ENCODE measurements at regions not wholly inside any gene's neighbourhood (a gene's known extent, or its start where the extent isn't known, plus 50 kb on each side); places are given as distances from the start of the nearest gene placed in this dataset.

DNA sequence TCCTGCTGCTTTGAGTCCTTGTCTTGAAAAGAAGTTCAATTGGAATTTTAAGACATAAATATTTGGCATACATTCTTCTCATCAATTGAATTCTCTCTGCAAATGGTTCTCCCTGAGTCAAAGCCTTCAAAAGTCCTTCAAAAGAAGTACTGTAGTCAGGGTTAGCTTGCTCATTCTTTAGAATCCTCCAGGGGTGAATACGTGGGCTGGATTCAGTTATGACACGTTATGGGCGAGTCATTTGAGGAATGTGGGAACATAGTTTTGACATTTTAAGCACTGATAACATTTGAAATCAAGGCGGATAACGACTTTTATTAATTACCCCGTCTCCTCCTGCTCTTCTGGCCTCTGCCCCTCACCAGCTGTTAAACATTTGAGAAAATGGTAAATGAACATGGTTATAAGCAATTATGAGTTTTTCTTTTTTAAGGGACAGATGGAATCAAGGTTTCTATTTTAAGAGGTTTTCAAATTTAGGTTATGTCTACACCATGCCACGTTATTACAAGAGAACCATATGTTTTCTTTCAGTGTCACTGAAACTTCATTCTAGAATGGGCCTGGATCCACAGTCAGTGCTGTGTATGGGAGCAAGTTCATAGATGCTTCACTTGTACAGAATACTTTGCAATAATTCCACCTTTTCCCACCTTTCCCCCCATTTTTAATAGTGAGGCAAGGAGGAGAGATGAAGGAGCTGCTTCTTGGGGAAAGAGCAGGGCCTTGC, 273.1 kb downstream of the TSN start:
- Histone ChIP-seq H3K79me1 (ENCODE audit: low read depth, low read length) (no peaks in the 10 kb centered on the region), H2AK5ac (ENCODE audit: low read depth, low read length) (no peak overlapping the region), H2BK12ac (ENCODE audit: low read depth, low read length) (no peak overlapping the region), H3K9ac (replicated peaks in 1 of 4; ENCODE audit: extremely low read depth in 1 of 4, low read depth in 3 of 4, low read length in 3 of 4) (no peak overlapping the region), H3K36me3 (ENCODE audit: control insufficient read depth in 2 of 4, insufficient read depth in 4 of 4, low read length in 3 of 4) (no peaks in the 10 kb centered on the region), H4K20me1 (replicated peaks in 1 of 2; ENCODE audit: control insufficient read depth in 1 of 2, insufficient read depth in 2 of 2, low read length in 2 of 2) (no peaks in the 10 kb centered on the region), H3K23ac (ENCODE audit: insufficient read length) (no peak overlapping the region), H4K8ac (ENCODE audit: extremely low read depth, insufficient read depth, low read length) (no peak overlapping the region), H2AFZ (ENCODE audit: low read length) (no peak overlapping the region), H2BK20ac (ENCODE audit: low read length) (no peak overlapping the region), H3K4me2 (ENCODE audit: insufficient read depth in 1 of 2, low read depth in 2 of 2, low read length in 2 of 2) (no peak overlapping the region), H3K27ac (ENCODE audit: low read depth, low read length) (no peak overlapping the region), H3K14ac (ENCODE audit: insufficient read length) (no peak overlapping the region), H3K4ac (replicated peaks; ENCODE audit: insufficient read length, low read depth, low read length) (no peak overlapping the region), H3K4me1 (replicated peaks in 1 of 4; ENCODE audit: control insufficient read depth in 3 of 4, insufficient read depth in 4 of 4, low read length in 3 of 4) (peaks cover 2 to 10% (median 6%) of the 10 kb centered on the region in 4 experiments; a peak in 5 of 7 replicates), H3K56ac (replicated peaks; ENCODE audit: insufficient read length, low read depth, low read length) (no peak overlapping the region), H2BK15ac (ENCODE audit: low read length) (no peak overlapping the region), H3K27me3 (replicated peaks in 1 of 4; ENCODE audit: control insufficient read depth in 3 of 4, extremely low read depth in 1 of 4, insufficient read depth in 3 of 4, low read length in 3 of 4) (no peaks in the 10 kb centered on the region), H4K5ac (ENCODE audit: insufficient read length, low read depth, low read length) (no peak overlapping the region), H4K91ac (replicated peaks; ENCODE audit: insufficient read length, low read length) (no peak overlapping the region), H3K18ac (ENCODE audit: extremely low read depth, low read length) (no peak overlapping the region), H3K9me3 (ENCODE audit: insufficient read depth in 2 of 2, low read depth in 1 of 2, low read length in 1 of 2) (no peaks in the 10 kb centered on the region), H3K79me2 (ENCODE audit: control insufficient read depth in 1 of 2, insufficient read depth in 2 of 2, low read length in 2 of 2) (no peaks in the 10 kb centered on the region), H2BK120ac (replicated peaks; ENCODE audit: low read depth, low read length) (no peak overlapping the region), H3K23me2 (ENCODE audit: low read depth, low read length) (no peaks in the 10 kb centered on the region), H3K4me3 (ENCODE audit: extremely low read depth in 1 of 4, insufficient read depth in 2 of 4, low read depth in 3 of 4, low read length in 4 of 4) (no peak overlapping the region), H2BK5ac (ENCODE audit: low read depth, low read length) (no peak overlapping the region)
- DNase-seq (ENCODE audit: low read depth in 1 of 2, low spot score in 2 of 2) = no peak
- POLR2A ChIA-PET (ENCODE audit: partially characterized antibody) = no interaction called here
- CTCF ChIA-PET (ENCODE audit: partially characterized antibody) = no interaction called here
- FAIRE-seq = no peak
- 83% methylated on average over 7 of the region's 7 CpGs; no CpG with 5 or more reads in 1 of the 2 experiments for WGBS, 2 experiments (ENCODE audit: extremely low coverage in 1 of 2, insufficient coverage in 1 of 2, insufficient read length in 1 of 2, insufficient replicate concordance in 2 of 2, low coverage in 1 of 2, low lambda C conversion rate in 2 of 2, missing lambda C conversion rate in 1 of 2)
- TF ChIP-seq NANOG (IDR thresholded peaks at IDR 0.05; ENCODE audit: insufficient read depth, low read depth, low read length, poor library complexity, severe bottlenecking) = no peak
- TF ChIP-seq BRCA1 (IDR thresholded peaks at IDR 0.05; ENCODE audit: low read depth, low read length) = no peak
- no peak for TF ChIP-seq TCF12 (IDR thresholded peaks at IDR 0.05; ENCODE audit: low read depth, low read length)
- no peak for TF ChIP-seq GTF2F1 (IDR thresholded peaks at IDR 0.05; ENCODE audit: borderline replicate concordance, low read depth, low read length)
- no peak for TF ChIP-seq SUZ12 (IDR thresholded peaks at IDR 0.05; ENCODE audit: low read length)
- TF ChIP-seq GABPA (IDR thresholded peaks at IDR 0.05; ENCODE audit: borderline replicate concordance, insufficient read depth, low read length) = no peak
- no peak for TF ChIP-seq CHD2 (IDR thresholded peaks at IDR 0.05; ENCODE audit: low read length)
- TF ChIP-seq JUND (IDR thresholded peaks at IDR 0.05; ENCODE audit: low read length) = no peak
- no peak for TF ChIP-seq CTBP2 (IDR thresholded peaks at IDR 0.05; ENCODE audit: borderline replicate concordance, insufficient read depth, insufficient read length, low read length)
- no peak for TF ChIP-seq SP4 (IDR thresholded peaks at IDR 0.05; ENCODE audit: low read length)
- no peak for TF ChIP-seq EP300 (IDR thresholded peaks at IDR 0.05; ENCODE audit: borderline replicate concordance in 1 of 2, low read depth in 2 of 2, low read length in 2 of 2)
- no peak for TF ChIP-seq POLR2AphosphoS5 (IDR thresholded peaks at IDR 0.05; ENCODE audit: low read depth, low read length)
- TF ChIP-seq KDM5A (IDR thresholded peaks at IDR 0.05; ENCODE audit: low read length) = no peak
- TF ChIP-seq HDAC6 (IDR thresholded peaks at IDR 0.05; ENCODE audit: low read depth, low read length) = no peak
